IMR-90 (cell line): ENCODE measurements at regions not wholly inside any gene's neighbourhood (a gene's known extent, or its start where the extent isn't known, plus 50 kb on each side); places are given as distances from the start of the nearest gene placed in this dataset.

Experiments
- ATAC-seq: fragments of 200-7000 bp; cut with Tn5 transposase; 2 replicates; pipeline ENCODE4 v1.9.1; 2020; ENCODE audit warnings: low read depth, mild to moderate bottlenecking, moderate library complexity
- BruUV-seq: library from RNA; stranded (reverse); fragments of 400-500 nt; replicated peaks from 2 replicates; lab custom pipeline; 2021; lab: Mats Ljungman, UMichigan
- CTCF ChIA-PET: fragments of 300-600 bp; formaldehyde crosslinking; extraction: SDS; loops from one replicate; lab custom pipeline; 2021; ENCODE audit warnings: antibody characterized with exemption; lab: Yijun Ruan, JAX
- POLR2A ChIA-PET: fragments of 300-600 bp; sonication (Branson Sonifier 250); formaldehyde crosslinking; loops from one replicate; lab custom pipeline; 2022; ENCODE audit warnings: antibody characterized with exemption; ENCODE audit not compliant: unreplicated experiment; lab: Charles Lee
- DNase-seq: peaks from one replicate; pipeline ENCODE4 v3.0.0; 2013
- H2AFZ ChIP-seq: replicated peaks from 2 replicates; pipeline ENCODE3; 2013; ENCODE audit warnings: low read length, mild to moderate bottlenecking; ENCODE audit not compliant: poor library complexity
- H2AK5ac ChIP-seq: 2 replicates; pipeline ENCODE4 v1.6.1; 2013; ENCODE audit warnings: low read depth, low read length, inconsistent platforms
- H2AK9ac ChIP-seq: replicated peaks from 2 replicates; pipeline ENCODE3; 2013; ENCODE audit warnings: mild to moderate bottlenecking, low read depth, low read length, moderate library complexity; ENCODE audit not compliant: poor library complexity
- H2BK120ac ChIP-seq: 2 replicates; pipeline ENCODE4 v1.6.1; 2013; ENCODE audit warnings: low read depth, low read length, inconsistent platforms
- H2BK15ac ChIP-seq: 3 replicates; pipeline ENCODE4 v1.6.1; 2013; ENCODE audit warnings: low read depth, low read length, inconsistent platforms
- H2BK20ac ChIP-seq: 2 replicates; pipeline ENCODE4 v1.6.1; 2013; ENCODE audit warnings: low read depth, mild to moderate bottlenecking, inconsistent platforms, low read length, moderate library complexity
- H2BK5ac ChIP-seq: 2 replicates; pipeline ENCODE4 v1.6.1; 2013; ENCODE audit warnings: mild to moderate bottlenecking, low read depth, low read length, inconsistent platforms; ENCODE audit not compliant: poor library complexity, severe bottlenecking
- H3K14ac ChIP-seq: replicated peaks from 2 replicates; pipeline ENCODE4 v1.6.1; 2013; ENCODE audit warnings: low read depth, low read length, inconsistent platforms
- H3K18ac ChIP-seq: 2 replicates; pipeline ENCODE4 v1.6.1; 2013; ENCODE audit warnings: low read depth, low read length, control low read depth
- H3K23ac ChIP-seq: 2 replicates; pipeline ENCODE4 v1.6.1; 2013; ENCODE audit warnings: low read depth, low read length, inconsistent platforms
- H3K27ac ChIP-seq: 2 replicates; pipeline ENCODE4 v1.5.1; 2013; ENCODE audit warnings: mild to moderate bottlenecking, control low read depth, low read length; ENCODE audit not compliant: insufficient read depth
- H3K27me3 ChIP-seq: 2 replicates; pipeline ENCODE4 v1.6.1; 2013; ENCODE audit warnings: low read length; ENCODE audit not compliant: control insufficient read depth, insufficient read depth
- H3K36me3 ChIP-seq: 2 replicates; pipeline ENCODE4 v1.6.1; 2013; ENCODE audit warnings: low read length, mixed read lengths; ENCODE audit not compliant: control insufficient read depth, insufficient read depth
- H3K4ac ChIP-seq: 2 replicates; pipeline ENCODE4 v1.6.1; 2013; ENCODE audit warnings: low read depth, low read length, inconsistent platforms
- H3K4me1 ChIP-seq: 2 replicates; pipeline ENCODE4 v1.6.1; 2013; ENCODE audit warnings: low read length, mixed read lengths; ENCODE audit not compliant: control insufficient read depth, insufficient read depth
- H3K4me2 ChIP-seq: 2 replicates; pipeline ENCODE4 v1.6.1; 2013; ENCODE audit warnings: low read depth, mild to moderate bottlenecking, control low read depth, low read length, moderate library complexity
- H3K4me3 ChIP-seq: 2 replicates; pipeline ENCODE4 v1.5.1; 2013; ENCODE audit warnings: low read depth, mild to moderate bottlenecking, control low read depth, low read length, moderate library complexity; ENCODE audit not compliant: insufficient read depth
- H3K56ac ChIP-seq: 2 replicates; pipeline ENCODE4 v1.6.1; 2013; ENCODE audit warnings: low read length, inconsistent platforms; ENCODE audit not compliant: insufficient read depth; ENCODE audit errors: extremely low read depth
- H3K79me1 ChIP-seq, 2 experiments: 2 replicates each; pipeline ENCODE4 v1.6.1; 2013; ENCODE audit warnings: low read length in 2 of 2, inconsistent platforms in 1 of 2, low read depth in 1 of 2
- H3K9ac ChIP-seq: 2 replicates; pipeline ENCODE4 v1.6.1; 2013; ENCODE audit warnings: low read depth, low read length, control low read depth
- H3K9me1 ChIP-seq: 2 replicates; pipeline ENCODE4 v1.6.1; 2013; ENCODE audit warnings: low read length, inconsistent platforms; ENCODE audit not compliant: insufficient read depth
- H3K9me3 ChIP-seq: 2 replicates; pipeline ENCODE4 v1.6.1; 2013; ENCODE audit warnings: low read length; ENCODE audit not compliant: control insufficient read depth, insufficient read depth
- H4K20me1 ChIP-seq: 2 replicates; pipeline ENCODE4 v1.6.1; 2013; ENCODE audit warnings: low read length, inconsistent platforms; ENCODE audit not compliant: insufficient read depth
- H4K5ac ChIP-seq: 2 replicates; pipeline ENCODE4 v1.6.1; 2013; ENCODE audit warnings: mild to moderate bottlenecking, low read depth, low read length, control low read depth
- H4K8ac ChIP-seq, 2 experiments: 2 replicates each; pipeline ENCODE4 v1.6.1; 2013; ENCODE audit warnings: low read depth in 2 of 2, low read length in 2 of 2, control low read depth in 1 of 2, inconsistent platforms in 1 of 2
- H4K91ac ChIP-seq: 2 replicates; pipeline ENCODE4 v1.6.1; 2013; ENCODE audit warnings: low read depth, low read length, inconsistent platforms; ENCODE audit not compliant: insufficient read depth
- BHLHE40 ChIP-seq: fragments of 150-350 bp; IDR thresholded peaks from 2 replicates; pipeline ENCODE4 v1.6.1; 2016; ENCODE audit warnings: mild to moderate bottlenecking, low read depth, low read length
- CEBPB ChIP-seq: IDR thresholded peaks from 2 replicates; pipeline ENCODE4 v1.6.1; 2012; ENCODE audit warnings: low read depth, low read length, improper control_type of control experiment
- CHD1 ChIP-seq: IDR thresholded peaks from 2 replicates; pipeline ENCODE4 v1.6.1; 2012; ENCODE audit warnings: low read depth, low read length, improper control_type of control experiment
- FOS ChIP-seq: fragments of 150-350 bp; IDR thresholded peaks from 2 replicates; pipeline ENCODE4 v1.6.1; 2016; ENCODE audit warnings: low read depth, low read length
- MAFK ChIP-seq: IDR thresholded peaks from 2 replicates; pipeline ENCODE4 v1.6.1; 2012; ENCODE audit warnings: low read depth, low read length, improper control_type of control experiment
- MAZ ChIP-seq: IDR thresholded peaks from 2 replicates; pipeline ENCODE4 v1.6.1; 2012; ENCODE audit warnings: low read depth, mild to moderate bottlenecking, low read length, improper control_type of control experiment, moderate library complexity, borderline replicate concordance
- MXI1 ChIP-seq: IDR thresholded peaks from 2 replicates; pipeline ENCODE4 v1.6.1; 2012; ENCODE audit warnings: low read depth, mild to moderate bottlenecking, low read length, moderate library complexity, borderline replicate concordance
- NFE2L2 ChIP-seq: fragments of 150-350 bp; IDR thresholded peaks from 2 replicates; pipeline ENCODE4 v1.6.1; 2016; ENCODE audit warnings: low read depth, mild to moderate bottlenecking, low read length
- POLR2A ChIP-seq: IDR thresholded peaks from 2 replicates; pipeline ENCODE4 v1.6.1; 2012; ENCODE audit warnings: mild to moderate bottlenecking, low read depth, low read length
- RAD21 ChIP-seq: IDR thresholded peaks from 2 replicates; pipeline ENCODE4 v1.6.1; 2012; ENCODE audit warnings: low read length, improper control_type of control experiment
- RCOR1 ChIP-seq: IDR thresholded peaks from 2 replicates; pipeline ENCODE4 v1.6.1; 2012; ENCODE audit warnings: mild to moderate bottlenecking, low read length, improper control_type of control experiment; ENCODE audit not compliant: insufficient replicate concordance
- RFX5 ChIP-seq: IDR thresholded peaks from 2 replicates; pipeline ENCODE4 v1.8.0; 2012; ENCODE audit warnings: low read depth, mild to moderate bottlenecking, low read length, moderate library complexity
- SMC3 ChIP-seq: fragments of 150-350 bp; IDR thresholded peaks from 2 replicates; pipeline ENCODE4 v1.6.1; 2016; ENCODE audit warnings: low read depth, mild to moderate bottlenecking, antibody characterized with exemption, low read length, moderate library complexity
- WGBS, 2 experiments: methylation state at CpG; one replicate each; pipeline versions ENCODE4 v1.1.5 to v1.1.7; 2013; ENCODE audit warnings: missing lambda C conversion rate in 2 of 2; ENCODE audit not compliant: insufficient read length in 1 of 2; ENCODE audit errors: extremely low coverage in 2 of 2; 5-methylcytosine and 5-hydroxymethylcytosine counted together
- dilution Hi-C: fragments of 300-500 bp; cut with HindIII; formaldehyde crosslinking; loops from one replicate; pipeline ENCODE4 v1.14.3; 2018; ENCODE audit warnings: low sequenced_read_pairs; ENCODE audit not compliant: unreplicated experiment
- in situ Hi-C: fragments of 300-500 bp; cut with MboI; formaldehyde crosslinking; loops from 3 replicates; pipeline ENCODE4 v1.14.3; 2019; ENCODE audit warnings: low sequenced_read_pairs, inconsistent platforms, mixed read lengths
- intact Hi-C: fragments of 100-400 bp; cut with micrococcal nuclease; formaldehyde crosslinking; loops from 2 replicates; pipeline ENCODE4 v1.10.0; 2022
- TF ChIP-seq, protein P1 (sequence below): conservative IDR thresholded peaks from 2 replicates; pipeline ENCODE4 v1.5.1; 2012; ENCODE audit warnings: mild to moderate bottlenecking, low read depth, low read length, improper control_type of control experiment
- TF ChIP-seq, protein P2 (sequence below): fragments of 150-350 bp; IDR thresholded peaks from 2 replicates; pipeline ENCODE4 v1.6.1; 2016; ENCODE audit warnings: low read depth, mild to moderate bottlenecking, low read length, moderate library complexity, borderline replicate concordance
- TF ChIP-seq, protein P3 (sequence below): fragments of 150-350 bp; IDR thresholded peaks from 2 replicates; pipeline ENCODE4 v1.6.1; 2017; ENCODE audit warnings: mild to moderate bottlenecking, antibody characterized with exemption, low read length, low read depth

DNA sequence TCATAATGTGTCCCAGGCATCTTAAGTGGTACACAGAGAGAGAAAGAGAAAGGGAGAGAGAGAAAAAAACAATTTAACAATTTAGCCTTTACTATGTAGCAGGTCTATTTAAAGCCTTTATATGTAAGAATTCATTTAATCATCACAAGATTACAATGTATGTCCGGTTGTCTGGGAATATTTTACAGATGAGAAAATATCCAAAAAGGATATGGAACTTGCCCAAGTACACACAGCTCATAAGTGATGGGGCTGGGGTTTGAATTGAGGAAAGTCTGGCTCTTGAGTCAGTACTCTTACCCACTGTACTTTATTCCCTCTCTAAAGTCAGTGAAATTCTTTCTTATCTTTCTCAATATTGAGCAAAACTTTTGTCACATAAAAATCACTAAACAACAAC lies 104.6 kb downstream of the LYPLAL1 start:
- no peak overlapping the region for H3K4me2 ChIP-seq
- no peaks in the 10 kb centered on the region for H3K79me1 ChIP-seq
- no peak overlapping the region for H2AK5ac ChIP-seq
- BruUV-seq: no TSS peak
- H3K36me3 ChIP-seq: no peaks in the 10 kb centered on the region
- H3K18ac ChIP-seq: no peak overlapping the region
- no peak overlapping the region for H3K23ac ChIP-seq
- in situ Hi-C loops (no loop called here), dilution Hi-C loops (no loop called here), intact Hi-C loops (no loop called here)
- no peak overlapping the region for H2BK5ac ChIP-seq
- TF ChIP-seq CEBPB: no peak
- no peak for TF ChIP-seq MAFK
- TF ChIP-seq POLR2A: no peak
- TF ChIP-seq, protein P1, sequence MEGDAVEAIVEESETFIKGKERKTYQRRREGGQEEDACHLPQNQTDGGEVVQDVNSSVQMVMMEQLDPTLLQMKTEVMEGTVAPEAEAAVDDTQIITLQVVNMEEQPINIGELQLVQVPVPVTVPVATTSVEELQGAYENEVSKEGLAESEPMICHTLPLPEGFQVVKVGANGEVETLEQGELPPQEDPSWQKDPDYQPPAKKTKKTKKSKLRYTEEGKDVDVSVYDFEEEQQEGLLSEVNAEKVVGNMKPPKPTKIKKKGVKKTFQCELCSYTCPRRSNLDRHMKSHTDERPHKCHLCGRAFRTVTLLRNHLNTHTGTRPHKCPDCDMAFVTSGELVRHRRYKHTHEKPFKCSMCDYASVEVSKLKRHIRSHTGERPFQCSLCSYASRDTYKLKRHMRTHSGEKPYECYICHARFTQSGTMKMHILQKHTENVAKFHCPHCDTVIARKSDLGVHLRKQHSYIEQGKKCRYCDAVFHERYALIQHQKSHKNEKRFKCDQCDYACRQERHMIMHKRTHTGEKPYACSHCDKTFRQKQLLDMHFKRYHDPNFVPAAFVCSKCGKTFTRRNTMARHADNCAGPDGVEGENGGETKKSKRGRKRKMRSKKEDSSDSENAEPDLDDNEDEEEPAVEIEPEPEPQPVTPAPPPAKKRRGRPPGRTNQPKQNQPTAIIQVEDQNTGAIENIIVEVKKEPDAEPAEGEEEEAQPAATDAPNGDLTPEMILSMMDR: no peak
- TF ChIP-seq CHD1: no peak
- no peak for TF ChIP-seq RFX5
- TF ChIP-seq MAZ: no peak
- TF ChIP-seq MXI1: no peak
- TF ChIP-seq SMC3: no peak
- no peak for TF ChIP-seq FOS
- TF ChIP-seq, protein P2, sequence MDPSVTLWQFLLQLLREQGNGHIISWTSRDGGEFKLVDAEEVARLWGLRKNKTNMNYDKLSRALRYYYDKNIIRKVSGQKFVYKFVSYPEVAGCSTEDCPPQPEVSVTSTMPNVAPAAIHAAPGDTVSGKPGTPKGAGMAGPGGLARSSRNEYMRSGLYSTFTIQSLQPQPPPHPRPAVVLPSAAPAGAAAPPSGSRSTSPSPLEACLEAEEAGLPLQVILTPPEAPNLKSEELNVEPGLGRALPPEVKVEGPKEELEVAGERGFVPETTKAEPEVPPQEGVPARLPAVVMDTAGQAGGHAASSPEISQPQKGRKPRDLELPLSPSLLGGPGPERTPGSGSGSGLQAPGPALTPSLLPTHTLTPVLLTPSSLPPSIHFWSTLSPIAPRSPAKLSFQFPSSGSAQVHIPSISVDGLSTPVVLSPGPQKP: no peak
- no peak for TF ChIP-seq NFE2L2
- TF ChIP-seq RAD21: no peak
- no peak for TF ChIP-seq RCOR1
- TF ChIP-seq, protein P3, sequence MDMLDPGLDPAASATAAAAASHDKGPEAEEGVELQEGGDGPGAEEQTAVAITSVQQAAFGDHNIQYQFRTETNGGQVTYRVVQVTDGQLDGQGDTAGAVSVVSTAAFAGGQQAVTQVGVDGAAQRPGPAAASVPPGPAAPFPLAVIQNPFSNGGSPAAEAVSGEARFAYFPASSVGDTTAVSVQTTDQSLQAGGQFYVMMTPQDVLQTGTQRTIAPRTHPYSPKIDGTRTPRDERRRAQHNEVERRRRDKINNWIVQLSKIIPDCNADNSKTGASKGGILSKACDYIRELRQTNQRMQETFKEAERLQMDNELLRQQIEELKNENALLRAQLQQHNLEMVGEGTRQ: no peak
- TF ChIP-seq BHLHE40: no peak
- no peaks in the 10 kb centered on the region for H3K27me3 ChIP-seq
- H3K9me1 ChIP-seq: no peaks in the 10 kb centered on the region
- ChIA-PET CTCF (no interaction called here), POLR2A (no interaction called here)
- H3K14ac ChIP-seq: no peak overlapping the region
- no peak overlapping the region for H3K27ac ChIP-seq
- H3K4me1 ChIP-seq: no peaks in the 10 kb centered on the region; the same call in 1 of the 2 replicates
- H4K20me1 ChIP-seq: no peaks in the 10 kb centered on the region
- H3K56ac ChIP-seq: no peak overlapping the region
- H3K4me3 ChIP-seq: no peak overlapping the region
- H3K4ac ChIP-seq: no peak overlapping the region
- no peak overlapping the region for H2AFZ ChIP-seq
- no peak overlapping the region for H4K91ac ChIP-seq
- no peak overlapping the region for H2BK20ac ChIP-seq
- no peak overlapping the region for H2AK9ac ChIP-seq
- WGBS, 2 experiments: no CpG with 5 or more reads among the region's 1 CpG
- H4K5ac ChIP-seq: no peak overlapping the region
- no peaks in the 10 kb centered on the region for H3K9me3 ChIP-seq
- no peak for DNase-seq
- no peak for ATAC-seq
- H3K9ac ChIP-seq: no peak overlapping the region
- H2BK120ac ChIP-seq: no peak overlapping the region
- no peak overlapping the region for H2BK15ac ChIP-seq
- no peak overlapping the region for H4K8ac ChIP-seq
